Loucy (cell line): ENCODE measurements at regions not wholly inside any gene's neighbourhood (a gene's known extent, or its start where the extent isn't known, plus 50 kb on each side); places are given as distances from the start of the nearest gene placed in this dataset.

Experiments
- H2AFZ ChIP-seq: fragments of 200-600 bp; sonication (generic); 2 replicates; pipeline ENCODE4 v1.6.0; 2016; ENCODE audit warnings: antibody characterized with exemption, mild to moderate bottlenecking, low read length, moderate library complexity
- H3F3A ChIP-seq: fragments of 200-600 bp; 2 replicates; pipeline ENCODE4 v1.6.0; 2016; ENCODE audit warnings: antibody characterized with exemption, low read depth, mild to moderate bottlenecking
- H3K27me3 ChIP-seq: fragments of 200-600 bp; sonication (generic); 2 replicates; pipeline ENCODE4 v1.6.1; 2014; ENCODE audit warnings: low read length, mild to moderate bottlenecking; ENCODE audit not compliant: insufficient read depth, poor library complexity, severe bottlenecking
- H3K36me3 ChIP-seq: fragments of 200-600 bp; sonication (generic); 2 replicates; pipeline ENCODE4 v1.6.1; 2016; ENCODE audit warnings: low read length; ENCODE audit not compliant: insufficient read depth
- H3K4me1 ChIP-seq: fragments of 200-600 bp; sonication (generic); 2 replicates; pipeline ENCODE4 v1.5.1; 2014; ENCODE audit warnings: low read length, mild to moderate bottlenecking; ENCODE audit not compliant: insufficient read depth, poor library complexity, severe bottlenecking
- H3K4me2 ChIP-seq: fragments of 200-600 bp; sonication (generic); 2 replicates; pipeline ENCODE4 v1.6.0; 2014; ENCODE audit warnings: antibody characterized with exemption, low read length, low read depth, mild to moderate bottlenecking; ENCODE audit not compliant: poor library complexity, severe bottlenecking
- H3K4me3 ChIP-seq: fragments of 200-600 bp; sonication (generic); 2 replicates; pipeline ENCODE4 v1.5.1; 2014; ENCODE audit warnings: low read length, mild to moderate bottlenecking, mixed read lengths; ENCODE audit not compliant: poor library complexity, severe bottlenecking
- H3K79me2 ChIP-seq: fragments of 200-600 bp; sonication (generic); 2 replicates; pipeline ENCODE4 v1.6.1; 2014; ENCODE audit warnings: low read length; ENCODE audit not compliant: insufficient read depth
- H3K9ac ChIP-seq: fragments of 200-600 bp; sonication (generic); 2 replicates; pipeline ENCODE4 v1.6.0; 2014; ENCODE audit warnings: mild to moderate bottlenecking, low read depth, low read length, moderate library complexity; ENCODE audit not compliant: poor library complexity, severe bottlenecking
- H3K9me2 ChIP-seq: fragments of 200-600 bp; sonication (generic); replicated peaks from 2 replicates; pipeline ENCODE4 v1.6.1; 2016; ENCODE audit warnings: low read depth, low read length, mixed read lengths
- H3K9me3 ChIP-seq: fragments of 200-600 bp; sonication (generic); 2 replicates; pipeline ENCODE4 v1.6.1; 2014; ENCODE audit warnings: mild to moderate bottlenecking, antibody characterized with exemption, low read length, low read depth; ENCODE audit not compliant: insufficient read depth
- H4K20me1 ChIP-seq: fragments of 200-600 bp; sonication (generic); 2 replicates; pipeline ENCODE4 v1.6.0; 2014; ENCODE audit warnings: antibody characterized with exemption, low read length, mild to moderate bottlenecking; ENCODE audit not compliant: insufficient read depth, poor library complexity, severe bottlenecking
- CTCF ChIP-seq: fragments of 200-600 bp; sonication (generic); conservative IDR thresholded peaks from 2 replicates; pipeline ENCODE4 v1.5.1; 2014; ENCODE audit warnings: mild to moderate bottlenecking, antibody characterized with exemption, low read length
- EZH2phosphoT487 ChIP-seq: fragments of 200-600 bp; IDR thresholded peaks from 2 replicates; pipeline ENCODE4 v1.6.1; 2018; ENCODE audit warnings: antibody characterized with exemption, mild to moderate bottlenecking, moderate library complexity, borderline replicate concordance

- Histone ChIP-seq H3K27me3 (no peaks in the 10 kb centered on the region), H3K4me1 (no peaks in the 10 kb centered on the region), H3K4me3 (no peak overlapping the region), H3K9ac (no peak overlapping the region), H4K20me1 (no peaks in the 10 kb centered on the region), H3K4me2 (no peak overlapping the region), H3K9me3 (no peaks in the 10 kb centered on the region), H3K36me3 (no peaks in the 10 kb centered on the region), H2AFZ (no peak overlapping the region), H3F3A (no peaks in the 10 kb centered on the region), H3K79me2 (no peaks in the 10 kb centered on the region), H3K9me2 (no peaks in the 10 kb centered on the region)
- TF ChIP-seq CTCF = no peak
- no peak for TF ChIP-seq EZH2phosphoT487
Observed at GRCh38 chr10:4147245-4147644, 362.2 kb upstream of the KLF6 start.

DNA sequence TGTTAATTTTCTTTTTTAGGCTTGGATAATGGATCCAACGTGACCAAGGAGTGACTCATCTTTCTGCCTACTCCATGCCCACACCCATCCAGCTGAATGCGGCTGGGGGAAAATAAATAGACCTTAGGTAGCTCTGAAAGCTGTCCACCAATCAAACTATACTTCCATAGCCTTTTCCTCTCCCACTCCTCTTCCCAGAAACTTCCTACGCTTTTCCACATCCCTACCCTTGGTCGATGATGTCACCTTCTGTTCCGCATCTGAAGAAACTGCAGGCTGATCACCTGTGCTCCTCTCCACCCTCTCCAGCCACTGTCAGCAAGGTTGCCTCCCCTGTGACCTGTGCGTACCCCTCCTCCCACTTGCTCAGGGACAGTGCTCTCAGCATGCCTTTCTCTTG, 359.8 kb upstream of the KLF6 start:
- Histone ChIP-seq H3K4me3 (no peak overlapping the region), H4K20me1 (no peaks in the 10 kb centered on the region), H3K27me3 (no peaks in the 10 kb centered on the region), H3F3A (no peaks in the 10 kb centered on the region), H3K36me3 (no peaks in the 10 kb centered on the region), H3K79me2 (no peaks in the 10 kb centered on the region), H3K9ac (no peak overlapping the region), H3K4me2 (no peak overlapping the region), H3K4me1 (no peaks in the 10 kb centered on the region), H3K9me3 (peaks cover 3% of the 10 kb centered on the region; the same call in 1 of the 2 replicates), H3K9me2 (no peaks in the 10 kb centered on the region), H2AFZ (no peak overlapping the region)
- TF ChIP-seq EZH2phosphoT487 (no peak), CTCF (no peak)

- no peaks in the 10 kb centered on the region for H3K36me3 ChIP-seq
- no peak overlapping the region for H3K9ac ChIP-seq
- H3K9me3 ChIP-seq = peaks cover 3% of the 10 kb centered on the region; the same call in 1 of the 2 replicates
- no peak overlapping the region for H3K4me3 ChIP-seq
- TF ChIP-seq CTCF (no peak), EZH2phosphoT487 (no peak)
- no peaks in the 10 kb centered on the region for H3K79me2 ChIP-seq
- no peak overlapping the region for H3K4me2 ChIP-seq
- no peaks in the 10 kb centered on the region for H3K9me2 ChIP-seq
- no peaks in the 10 kb centered on the region for H3K4me1 ChIP-seq
- H3F3A ChIP-seq = no peaks in the 10 kb centered on the region
- H2AFZ ChIP-seq = no peak overlapping the region
- no peaks in the 10 kb centered on the region for H4K20me1 ChIP-seq
- H3K27me3 ChIP-seq = peaks cover 2% of the 10 kb centered on the region
Observed at GRCh38 chr10:4141471-4141870, 356.5 kb upstream of the KLF6 start.
